Type B pancreatic cell (in vitro differentiated cells): ENCODE measurements at regions not wholly inside any gene's neighbourhood (a gene's known extent, or its start where the extent isn't known, plus 50 kb on each side); places are given as distances from the start of the nearest gene placed in this dataset.

Source experiments
- DNase-seq: peaks from one replicate; pipeline ENCODE4 v3.0.0; 2021; ENCODE audit warnings: mixed read lengths; ENCODE audit not compliant: unreplicated experiment; ENCODE audit errors: extremely low spot score
- H3K27ac Mint-ChIP-seq: 2 replicates; pipeline ENCODE4 v1.8.0; 2021; ENCODE audit warnings: mild to moderate bottlenecking, mixed read lengths
- H3K27me3 Mint-ChIP-seq: 2 replicates; pipeline ENCODE4 v1.8.0; 2021; ENCODE audit warnings: mixed read lengths
- H3K36me3 Mint-ChIP-seq: 2 replicates; pipeline ENCODE4 v1.8.0; 2021; ENCODE audit warnings: mixed read lengths
- H3K4me1 Mint-ChIP-seq: one replicate; pipeline ENCODE4 v1.8.0; 2021; ENCODE audit warnings: mixed read lengths; ENCODE audit not compliant: unreplicated experiment
- H3K4me3 Mint-ChIP-seq: 2 replicates; pipeline ENCODE4 v1.8.0; 2021; ENCODE audit warnings: mild to moderate bottlenecking, mixed read lengths
- H3K9me3 Mint-ChIP-seq: 2 replicates; pipeline ENCODE4 v1.8.0; 2021; ENCODE audit warnings: mixed read lengths
- CTCF ChIP-seq: fragments of 200-600 bp; sonication (generic); conservative IDR thresholded peaks from 2 replicates; pipeline ENCODE4 v1.5.0; 2021; ENCODE audit warnings: antibody characterized with exemption, mild to moderate bottlenecking

- no peak for DNase-seq
- Mint-ChIP-seq H3K27ac (no peak overlapping the region), H3K9me3 (no peaks in the 10 kb centered on the region), H3K36me3 (no peaks in the 10 kb centered on the region), H3K4me1 (no peaks in the 10 kb centered on the region), H3K4me3 (no peak overlapping the region), H3K27me3 (no peaks in the 10 kb centered on the region)
- TF ChIP-seq CTCF: no peak
These were observed 628.2 kb upstream of the GRIA3 start for GRCh38 chrX:122555925-122556324.

- Mint-ChIP-seq H3K4me3 (no peak overlapping the region), H3K4me1 (no peaks in the 10 kb centered on the region), H3K36me3 (no peaks in the 10 kb centered on the region), H3K27me3 (no peaks in the 10 kb centered on the region), H3K27ac (no peak overlapping the region), H3K9me3 (no peaks in the 10 kb centered on the region)
- DNase-seq: no peak
- no peak for TF ChIP-seq CTCF
These were observed 618.1 kb upstream of the GRIA3 start for GRCh38 chrX:122565952-122566351.

GRCh38 chrX:122566401-122566800 lies 617.7 kb upstream of the GRIA3 start:
- no peak for DNase-seq
- H3K9me3 Mint-ChIP-seq: no peaks in the 10 kb centered on the region
- H3K27me3 Mint-ChIP-seq: no peaks in the 10 kb centered on the region
- TF ChIP-seq CTCF: no peak
- no peaks in the 10 kb centered on the region for H3K36me3 Mint-ChIP-seq
- no peak overlapping the region for H3K27ac Mint-ChIP-seq
- no peak overlapping the region for H3K4me3 Mint-ChIP-seq
- no peaks in the 10 kb centered on the region for H3K4me1 Mint-ChIP-seq

- Mint-ChIP-seq H3K9me3 (no peaks in the 10 kb centered on the region), H3K27me3 (no peaks in the 10 kb centered on the region), H3K4me1 (no peaks in the 10 kb centered on the region), H3K36me3 (no peaks in the 10 kb centered on the region), H3K27ac (no peak overlapping the region), H3K4me3 (no peak overlapping the region)
- no peak for TF ChIP-seq CTCF
- DNase-seq: no peak
These were observed 616.2 kb upstream of the GRIA3 start for GRCh38 chrX:122567911-122568310.

- no peak overlapping the region for H3K27ac Mint-ChIP-seq
- DNase-seq: no peak
- no peak for TF ChIP-seq CTCF
- no peaks in the 10 kb centered on the region for H3K9me3 Mint-ChIP-seq
- H3K4me1 Mint-ChIP-seq: no peaks in the 10 kb centered on the region
- H3K27me3 Mint-ChIP-seq: no peaks in the 10 kb centered on the region
- H3K36me3 Mint-ChIP-seq: no peaks in the 10 kb centered on the region
- H3K4me3 Mint-ChIP-seq: no peak overlapping the region
These were observed 611.6 kb upstream of the GRIA3 start for GRCh38 chrX:122572461-122572860.

GRCh38 chrX:122579036-122579435 lies 605.0 kb upstream of the GRIA3 start:
- Mint-ChIP-seq H3K27me3 (no peaks in the 10 kb centered on the region), H3K4me3 (no peak overlapping the region), H3K9me3 (no peaks in the 10 kb centered on the region), H3K36me3 (no peaks in the 10 kb centered on the region), H3K27ac (no peak overlapping the region), H3K4me1 (no peaks in the 10 kb centered on the region)
- no peak for TF ChIP-seq CTCF
- no peak for DNase-seq
